DOHH2 (cell line): ENCODE measurements at regions not wholly inside any gene's neighbourhood (a gene's known extent, or its start where the extent isn't known, plus 50 kb on each side); places are given as distances from the start of the nearest gene placed in this dataset.
"Not testable (repeated sequence)": the region's sequence is repeated elsewhere in the genome, so short reads cannot be mapped to it uniquely, and the experiment has no call there.

Experiments used
- H3F3A ChIP-seq: fragments of 200-600 bp; sonication (generic), shearing (Covaris generic); 2 replicates; pipeline ENCODE4 v1.6.0; 2016; ENCODE audit warnings: antibody characterized with exemption, mild to moderate bottlenecking; ENCODE audit not compliant: control insufficient read depth, insufficient read depth
- H3K27ac ChIP-seq: fragments of 200-600 bp; sonication (generic); 2 replicates; pipeline ENCODE4 v1.5.1; 2014; ENCODE audit warnings: low read depth, mild to moderate bottlenecking, low read length, moderate library complexity
- H3K27me3 ChIP-seq: fragments of 200-600 bp; sonication (generic); 2 replicates; pipeline ENCODE4 v1.6.1; 2014; ENCODE audit warnings: mild to moderate bottlenecking, low read length, mixed read lengths; ENCODE audit not compliant: control insufficient read depth
- H3K36me3 ChIP-seq: fragments of 200-600 bp; sonication (generic); 2 replicates; pipeline ENCODE4 v1.6.1; 2014; ENCODE audit warnings: mild to moderate bottlenecking, low read length, moderate library complexity, mixed read lengths; ENCODE audit not compliant: control insufficient read depth
- H3K4me1 ChIP-seq: fragments of 200-600 bp; sonication (generic); 2 replicates; pipeline ENCODE4 v1.6.1; 2014; ENCODE audit warnings: mild to moderate bottlenecking, low read length, mixed read lengths; ENCODE audit not compliant: control insufficient read depth
- H3K4me2 ChIP-seq: fragments of 200-600 bp; sonication (generic); 2 replicates; pipeline ENCODE4 v1.6.0; 2014; ENCODE audit warnings: mild to moderate bottlenecking, low read length, moderate library complexity
- H3K4me3 ChIP-seq: fragments of 200-600 bp; sonication (generic); 2 replicates; pipeline ENCODE4 v1.5.1; 2014; ENCODE audit warnings: mild to moderate bottlenecking, low read length, mixed read lengths
- H3K79me2 ChIP-seq: fragments of 200-600 bp; sonication (generic); 2 replicates; pipeline ENCODE4 v1.6.1; 2014; ENCODE audit warnings: mild to moderate bottlenecking, low read length, mixed read lengths; ENCODE audit not compliant: control insufficient read depth
- H3K9me2 ChIP-seq: fragments of 200-600 bp; sonication (generic); replicated peaks from 2 replicates; pipeline ENCODE4 v1.6.1; 2014; ENCODE audit warnings: mild to moderate bottlenecking, low read length, mixed read lengths; ENCODE audit not compliant: control insufficient read depth
- H3K9me3 ChIP-seq: fragments of 200-600 bp; sonication (generic); 2 replicates; pipeline ENCODE4 v1.6.1; 2014; ENCODE audit warnings: antibody characterized with exemption, low read length, mixed read lengths; ENCODE audit not compliant: control insufficient read depth, insufficient read depth
- H4K20me1 ChIP-seq: fragments of 200-600 bp; sonication (generic); 2 replicates; pipeline ENCODE4 v1.6.0; 2014; ENCODE audit warnings: low read depth, mild to moderate bottlenecking, antibody characterized with exemption, low read length, moderate library complexity; ENCODE audit not compliant: control insufficient read depth, insufficient read depth
- CTCF ChIP-seq: fragments of 200-600 bp; sonication (generic); IDR thresholded peaks from one replicate; pipeline ENCODE4 v1.5.1; 2014; ENCODE audit warnings: antibody characterized with exemption, mild to moderate bottlenecking, low read depth, low read length; ENCODE audit not compliant: poor library complexity, severe bottlenecking
- EZH2phosphoT487 ChIP-seq: fragments of 200-600 bp; sonication (generic); IDR thresholded peaks from 2 replicates; pipeline ENCODE4 v1.6.1; 2017; ENCODE audit warnings: borderline replicate concordance, mild to moderate bottlenecking, antibody characterized with exemption, low read length, moderate library complexity, mixed read lengths

GRCh38 chr6:119671105-119671504 is 321.5 kb upstream of the MAN1A1 start:
- Histone ChIP-seq H4K20me1 (no peaks in the 10 kb centered on the region), H3K36me3 (no peaks in the 10 kb centered on the region), H3K4me2 (no peak overlapping the region), H3K9me3 (no peaks in the 10 kb centered on the region), H3K27ac (no peak overlapping the region), H3K4me1 (no peaks in the 10 kb centered on the region), H3F3A (no peaks in the 10 kb centered on the region), H3K9me2 (no peaks in the 10 kb centered on the region), H3K79me2 (no peaks in the 10 kb centered on the region), H3K27me3 (no peaks in the 10 kb centered on the region), H3K4me3 (no peak overlapping the region)
- TF ChIP-seq CTCF: no peak
- TF ChIP-seq EZH2phosphoT487: no peak

DNA sequence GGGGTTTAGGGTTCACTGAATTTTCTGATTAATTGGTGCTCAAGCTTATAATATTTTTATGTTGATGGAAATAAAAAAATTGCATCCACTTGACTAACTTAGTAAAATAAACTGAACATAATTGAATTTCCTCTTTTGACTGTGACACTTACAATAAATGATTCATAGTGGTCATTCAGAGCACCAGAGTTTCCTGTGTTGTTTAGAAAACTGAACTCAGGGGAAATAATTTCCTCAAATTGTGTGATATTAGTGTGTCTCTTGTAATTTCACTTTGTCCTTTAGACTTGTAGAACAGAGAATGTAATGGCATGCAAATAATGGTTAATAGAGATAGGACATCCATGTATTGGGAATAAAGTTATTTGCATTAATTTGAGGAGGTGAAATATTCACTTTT is 319.7 kb upstream of the MAN1A1 start:
- Histone ChIP-seq H3K4me2 (no peak overlapping the region), H3K9me2 (no peaks in the 10 kb centered on the region), H3K4me1 (no peaks in the 10 kb centered on the region), H3K4me3 (no peak overlapping the region), H3K79me2 (no peaks in the 10 kb centered on the region), H3K27ac (no peak overlapping the region), H3K9me3 (no peaks in the 10 kb centered on the region), H3F3A (no peaks in the 10 kb centered on the region), H4K20me1 (no peaks in the 10 kb centered on the region), H3K36me3 (no peaks in the 10 kb centered on the region), H3K27me3 (no peaks in the 10 kb centered on the region)
- TF ChIP-seq EZH2phosphoT487 (no peak), CTCF (no peak)

DNA sequence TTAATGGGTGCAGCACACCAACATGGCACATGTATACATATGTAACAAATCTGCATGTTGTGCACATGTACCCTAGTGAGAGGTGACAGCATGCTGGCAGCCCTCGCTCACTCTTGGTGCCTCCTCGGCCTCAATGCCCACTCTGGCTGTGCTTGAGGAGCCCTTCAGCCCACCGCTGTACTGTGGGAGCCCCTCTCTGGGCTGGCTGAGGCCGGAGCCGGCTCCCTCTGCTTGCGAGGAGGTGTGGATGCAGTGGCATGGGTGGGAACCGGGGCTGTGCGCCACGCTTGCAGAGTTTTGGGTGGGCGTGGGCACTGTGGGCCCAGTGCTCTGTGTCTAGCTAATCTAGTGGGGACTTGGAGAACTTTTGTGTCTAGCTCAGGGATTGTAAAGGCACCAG is 315.9 kb upstream of the MAN1A1 start:
- H3K27me3 ChIP-seq, H3K4me1 ChIP-seq, H3K27ac ChIP-seq, H3K4me2 ChIP-seq, H3K9me3 ChIP-seq, H3F3A ChIP-seq, H4K20me1 ChIP-seq, H3K36me3 ChIP-seq, H3K4me3 ChIP-seq, H3K9me2 ChIP-seq, H3K79me2 ChIP-seq: not testable (repeated sequence)

DNA sequence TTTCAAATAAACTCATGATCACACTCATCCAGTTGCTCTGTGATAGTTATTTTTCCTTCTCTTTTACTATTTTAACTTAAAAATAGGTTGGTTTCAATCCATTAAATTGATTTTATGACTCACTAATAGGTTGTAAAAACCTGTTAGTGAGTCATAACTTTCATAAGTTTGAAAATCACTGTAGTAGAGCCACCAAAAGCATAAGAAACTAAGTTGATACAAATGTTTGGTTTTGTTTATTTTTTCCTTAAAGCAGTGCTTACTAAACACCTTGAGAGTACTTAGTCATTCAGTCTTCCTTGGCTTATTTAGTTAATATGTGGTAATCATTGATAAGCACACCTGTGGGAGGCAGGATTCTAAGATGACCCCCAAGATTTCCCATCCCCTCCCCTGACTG is 312.1 kb upstream of the MAN1A1 start:
- no peaks in the 10 kb centered on the region for H3K27me3 ChIP-seq
- H3K36me3 ChIP-seq: no peaks in the 10 kb centered on the region
- no peaks in the 10 kb centered on the region for H3K79me2 ChIP-seq
- H3K4me1 ChIP-seq: no peaks in the 10 kb centered on the region
- H3K9me2 ChIP-seq: no peaks in the 10 kb centered on the region
- no peaks in the 10 kb centered on the region for H3K9me3 ChIP-seq
- H3F3A ChIP-seq: no peaks in the 10 kb centered on the region
- no peak overlapping the region for H3K27ac ChIP-seq
- no peak overlapping the region for H3K4me3 ChIP-seq
- no peak overlapping the region for H3K4me2 ChIP-seq
- TF ChIP-seq CTCF (no peak), EZH2phosphoT487 (no peak)
- H4K20me1 ChIP-seq: no peaks in the 10 kb centered on the region
